ENCODE measurements at regions not wholly inside any gene's neighbourhood (a gene's known extent, or its start where the extent isn't known, plus 50 kb on each side); places are given as distances from the start of the nearest gene placed in this dataset.

- no peak for TF ChIP-seq POLR2A (IDR thresholded peaks at IDR 0.05; ENCODE audit: low read length)
- no peak for TF ChIP-seq GATA1 (IDR thresholded peaks at IDR 0.05; ENCODE audit: low read depth, low read length)
Measured at GRCh38 chr10:125344573-125345171, 184.3 kb upstream of the CTBP2 start.

Measured in erythroblast (primary cell).